Hindlimb muscle (tissue), 1 donor: ENCODE measurements at regions not wholly inside any gene's neighbourhood (a gene's known extent, or its start where the extent isn't known, plus 50 kb on each side); places are given as distances from the start of the nearest gene placed in this dataset.

ENCODE experiments used
- DNase-seq: peaks from one replicate; pipeline ENCODE4 v3.0.0-alpha.2; 2013

DNA sequence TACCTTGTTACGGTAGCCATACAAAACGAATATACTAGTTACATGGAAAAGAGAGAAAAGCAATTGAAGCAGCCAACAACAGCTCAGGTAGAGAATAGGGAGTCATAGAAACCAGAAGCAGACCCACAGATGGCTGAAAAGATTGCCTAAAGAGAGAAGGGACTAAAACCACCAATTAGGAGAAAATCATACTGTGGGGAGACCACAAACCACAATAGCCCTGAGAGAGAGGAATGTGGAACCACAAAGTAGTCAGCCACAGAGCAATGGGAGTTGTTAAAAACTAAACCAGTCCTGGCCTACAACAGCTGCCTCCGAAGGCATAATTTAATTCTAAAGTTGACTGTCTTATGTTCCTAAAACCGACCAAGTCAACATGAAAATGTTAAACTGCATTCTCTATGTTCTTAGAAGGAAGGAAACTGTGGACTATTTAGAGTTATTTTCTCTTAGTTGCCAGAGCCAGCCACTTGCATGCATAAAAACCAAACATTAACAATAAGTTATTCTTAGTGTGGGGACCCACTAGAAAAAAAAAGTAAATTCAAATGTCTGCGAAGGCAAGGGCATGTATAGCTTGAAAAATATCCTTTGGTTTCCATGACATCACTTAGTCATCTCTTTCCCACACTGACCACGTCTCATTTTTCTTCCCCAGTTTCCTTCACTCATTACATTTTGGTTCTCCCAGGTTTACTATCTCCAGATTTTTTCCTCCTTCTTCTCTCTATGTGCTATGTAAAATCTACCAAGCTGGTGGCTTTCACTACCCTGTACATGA lies 398.1 kb downstream of the NOVA1 start:
- no peak for DNase-seq

DNA sequence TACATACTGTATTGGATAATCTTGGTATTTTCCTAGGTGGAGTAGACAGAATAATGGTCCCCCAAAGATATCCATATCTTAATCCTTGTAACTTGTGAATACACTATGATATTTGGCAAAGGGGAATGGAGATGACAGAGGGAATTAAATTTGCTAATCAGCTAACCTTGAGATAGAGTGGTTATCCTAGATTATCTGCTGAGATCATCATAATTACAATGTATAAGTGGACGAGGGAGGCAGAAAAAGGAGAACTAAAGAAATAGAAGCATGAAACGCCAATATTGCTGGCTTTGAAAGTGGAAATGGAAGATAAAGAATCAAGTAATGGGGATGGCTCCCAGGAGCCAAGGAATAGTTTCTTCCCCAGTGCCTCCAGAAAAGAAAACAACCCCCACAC lies 398.7 kb downstream of the NOVA1 start:
- DNase-seq: no peak

DNA sequence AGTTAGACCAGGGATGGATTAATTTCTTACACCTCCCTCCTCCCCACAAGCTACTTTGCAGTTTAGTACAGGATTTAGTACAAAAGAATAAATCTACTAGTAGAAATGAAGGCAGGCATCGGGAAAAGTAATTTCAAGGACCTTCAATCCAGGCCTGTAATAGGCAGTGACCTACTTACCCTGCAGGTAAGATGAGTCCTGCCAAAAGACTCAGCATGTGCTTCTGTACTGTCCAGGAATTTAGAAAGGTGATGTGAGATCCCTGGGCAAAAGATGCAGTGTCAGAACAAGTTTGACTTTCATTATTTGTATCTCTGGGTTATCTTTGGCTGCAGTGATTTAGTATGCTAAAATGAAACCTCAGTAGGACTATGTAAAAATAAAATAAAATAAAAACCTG lies 403.0 kb downstream of the NOVA1 start:
- DNase-seq: no peak

DNA sequence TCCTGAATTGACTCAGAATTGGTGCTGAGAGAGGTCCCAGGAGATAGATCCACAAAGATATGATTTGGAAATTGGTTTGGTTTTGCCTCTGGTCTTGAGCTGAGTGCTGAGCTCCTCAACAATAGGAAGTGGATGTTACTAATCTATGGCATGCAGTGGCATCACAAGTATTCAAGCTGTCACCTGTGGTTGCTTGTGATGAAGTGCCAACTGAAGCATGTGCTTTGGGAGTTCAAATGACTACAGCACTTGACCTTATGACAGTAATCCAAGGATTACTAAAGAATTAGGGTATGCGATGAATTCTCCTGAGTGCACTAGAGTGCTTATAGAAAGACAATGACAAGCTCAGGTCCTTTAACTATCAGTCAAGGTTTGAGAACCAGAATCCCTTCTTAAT lies 406.2 kb downstream of the NOVA1 start:
- DNase-seq: no peak

DNA sequence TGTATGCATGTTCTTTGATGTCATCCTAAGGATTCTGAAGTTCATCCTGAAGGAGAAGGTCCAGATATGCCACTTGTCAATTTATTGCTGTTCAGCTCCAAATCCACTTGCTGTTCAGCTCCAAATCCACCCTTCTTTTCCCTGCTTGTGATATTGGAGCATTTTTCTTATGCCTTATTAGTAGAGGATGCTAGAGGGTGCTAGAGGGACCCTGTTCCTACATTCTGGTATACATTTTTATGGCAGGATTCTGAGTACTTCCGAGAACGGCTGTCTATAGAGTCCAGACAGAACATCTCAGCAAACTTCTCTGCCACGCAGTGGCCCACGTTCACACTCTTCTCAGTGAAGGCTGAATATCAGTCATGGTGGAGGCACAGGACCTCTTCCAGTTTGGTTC lies 406.7 kb downstream of the NOVA1 start:
- no peak for DNase-seq

DNA sequence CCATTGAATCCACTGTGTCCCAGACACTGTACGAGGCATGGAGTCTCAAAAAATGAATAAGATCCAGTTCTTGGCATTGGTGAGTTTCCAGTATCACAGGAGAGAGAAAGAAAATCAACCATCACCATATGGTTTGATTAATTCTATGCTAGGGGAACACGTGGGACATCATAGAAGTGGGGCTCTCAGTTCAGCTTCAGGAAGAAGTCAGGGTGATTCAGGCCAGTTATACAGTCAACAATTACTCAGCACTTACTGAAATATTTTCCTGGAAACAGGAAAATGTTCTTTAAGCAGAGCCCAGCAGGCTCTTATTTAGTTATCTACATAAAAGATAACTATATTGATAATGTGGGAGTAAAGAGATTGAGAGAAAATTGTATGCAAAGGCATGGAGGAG lies 407.2 kb downstream of the NOVA1 start:
- DNase-seq: no peak

DNA sequence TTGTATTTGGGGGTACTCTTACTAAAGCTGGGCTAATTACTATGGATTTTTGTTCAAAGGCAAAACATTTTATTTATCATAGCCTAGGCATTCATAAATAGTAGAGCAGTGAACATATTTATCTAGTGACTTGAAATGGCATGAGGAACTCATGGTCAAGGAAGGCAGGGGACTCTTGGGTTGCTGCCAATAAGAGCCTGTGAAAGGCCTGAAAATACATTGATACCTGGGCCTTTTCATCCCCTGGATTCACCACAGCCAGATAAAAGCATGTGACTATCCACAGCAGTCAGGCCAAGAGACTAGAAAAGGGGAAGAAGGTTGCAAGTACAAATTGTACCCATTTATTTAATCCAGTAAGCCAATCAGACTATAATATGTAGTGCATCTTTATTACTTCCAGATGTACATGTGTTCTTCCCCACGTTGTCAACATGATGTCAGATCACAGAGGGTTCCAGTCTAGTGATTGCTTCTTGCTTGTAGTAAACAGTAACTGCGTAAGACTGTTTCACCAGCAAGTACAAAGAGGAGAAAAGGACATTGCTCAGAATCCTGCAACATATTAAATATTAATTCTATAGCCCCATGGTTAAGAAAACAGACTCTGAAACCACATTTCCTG lies 409.7 kb downstream of the NOVA1 start:
- no peak for DNase-seq

DNA sequence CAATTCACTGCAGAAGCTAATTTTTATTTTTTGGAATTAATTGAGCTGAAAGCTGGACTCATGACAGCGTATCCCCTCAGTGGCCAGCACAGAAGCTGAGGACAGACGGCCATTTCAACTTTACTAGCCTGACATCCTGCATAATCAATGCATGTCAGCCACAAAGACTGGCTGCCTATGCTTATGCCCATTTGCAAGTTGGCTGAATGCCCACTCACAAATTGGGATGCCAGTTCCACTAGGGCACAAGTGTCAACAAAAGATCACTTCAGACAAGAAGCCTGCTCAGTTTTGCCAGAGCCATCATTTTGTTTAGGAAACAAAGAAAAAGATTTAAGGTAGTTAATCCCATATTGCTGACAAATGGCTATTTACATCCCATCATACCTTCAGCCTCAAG lies 417.6 kb downstream of the NOVA1 start:
- no peak for DNase-seq

DNA sequence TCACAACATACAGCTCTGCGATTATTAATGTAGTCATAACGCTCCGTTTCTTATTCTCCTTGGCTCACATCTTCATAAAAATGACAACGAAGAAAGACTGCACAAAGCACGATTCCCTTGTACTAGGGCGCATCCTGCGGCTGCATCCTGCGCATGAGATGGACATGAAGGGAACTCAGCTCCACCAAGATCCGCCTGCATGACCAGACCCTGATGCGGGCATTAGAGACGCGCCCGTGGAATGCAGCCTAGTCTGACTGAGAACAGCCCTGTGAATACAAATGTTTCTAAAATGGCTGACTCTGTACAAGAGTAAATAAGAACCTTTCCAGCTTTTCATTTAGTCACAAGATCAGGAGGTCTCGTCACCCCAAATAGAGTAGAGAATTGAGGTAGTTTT lies 422.2 kb downstream of the NOVA1 start:
- no peak for DNase-seq

DNA sequence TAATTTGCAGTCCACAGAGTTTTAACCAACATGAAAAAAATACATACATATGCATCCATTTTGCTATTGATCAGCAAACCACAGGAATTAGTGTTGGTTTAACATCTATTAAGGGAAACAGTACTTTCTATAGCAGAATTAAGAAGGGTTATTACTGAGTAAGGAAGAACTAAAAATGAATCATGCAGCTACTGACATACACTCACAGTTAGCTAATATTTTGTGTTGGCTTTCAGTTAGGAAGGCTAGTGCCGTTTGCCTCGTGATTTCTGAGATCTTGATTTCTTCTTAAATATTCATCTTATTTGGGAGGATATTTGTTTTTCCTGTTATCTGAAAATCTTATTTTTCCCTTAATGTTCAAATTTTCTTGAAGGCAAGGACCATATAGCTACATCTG lies 423.4 kb downstream of the NOVA1 start:
- DNase-seq: no peak

DNA sequence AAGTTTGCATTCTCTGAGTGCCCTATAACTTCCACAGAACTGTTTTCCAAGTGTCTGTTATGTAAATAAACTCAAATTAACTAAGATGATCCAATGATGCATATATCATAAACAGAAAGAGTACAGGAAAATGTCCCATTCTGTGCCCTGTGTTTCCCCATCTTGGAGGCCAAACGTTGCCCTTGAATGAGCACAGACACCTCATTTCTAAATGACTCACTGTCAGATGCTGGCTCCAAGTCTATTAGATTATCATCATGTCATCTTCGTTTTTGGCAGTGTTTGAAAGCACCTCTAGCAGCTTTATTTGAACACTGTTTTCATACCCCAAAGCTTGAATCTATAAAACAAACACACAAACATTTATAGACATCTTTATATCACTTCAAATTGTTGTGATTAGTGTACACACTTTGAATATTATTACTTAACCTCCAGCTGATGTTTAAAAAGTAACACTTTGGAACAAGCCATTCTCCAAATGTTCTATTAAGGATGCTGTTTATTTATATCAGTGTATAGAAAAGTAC lies 424.2 kb downstream of the NOVA1 start:
- no peak for DNase-seq

DNA sequence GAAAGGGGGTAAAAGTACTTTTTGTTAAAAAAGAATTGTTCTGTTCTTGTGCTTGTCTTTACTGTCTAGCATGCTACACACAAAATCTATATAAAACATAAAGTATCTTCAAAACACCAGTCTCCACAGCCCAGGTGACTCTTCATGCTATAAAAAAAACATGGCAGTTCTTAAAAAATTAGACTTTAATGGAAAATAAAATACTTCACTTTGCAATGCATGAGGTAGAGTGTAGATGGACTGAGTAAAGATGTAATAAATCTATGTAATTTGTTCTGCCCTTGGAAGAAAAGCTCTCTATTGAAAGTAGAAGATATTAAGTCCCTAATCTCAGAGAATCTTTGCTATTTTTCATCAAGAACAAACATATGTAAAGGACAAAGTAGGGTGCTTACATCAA lies 425.4 kb downstream of the NOVA1 start:
- no peak for DNase-seq

DNA sequence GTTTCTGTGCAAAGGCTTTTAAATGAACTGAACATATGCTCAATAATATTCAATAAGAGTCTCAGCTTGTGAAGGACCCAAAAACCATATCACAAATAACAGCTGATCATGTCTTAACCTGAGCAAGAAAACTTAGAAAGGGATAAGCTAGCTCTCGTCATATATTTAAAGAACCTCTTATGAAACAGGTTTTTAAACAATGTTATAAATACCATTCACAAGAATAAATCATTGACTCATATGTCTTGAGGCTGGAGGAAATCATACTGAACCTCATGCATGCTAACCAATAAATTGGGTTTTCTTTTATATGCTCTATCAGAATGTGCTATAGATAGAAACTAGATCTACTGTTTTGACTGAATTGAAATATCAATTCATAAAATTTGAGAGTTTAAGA lies 426.9 kb downstream of the NOVA1 start:
- DNase-seq: no peak

DNA sequence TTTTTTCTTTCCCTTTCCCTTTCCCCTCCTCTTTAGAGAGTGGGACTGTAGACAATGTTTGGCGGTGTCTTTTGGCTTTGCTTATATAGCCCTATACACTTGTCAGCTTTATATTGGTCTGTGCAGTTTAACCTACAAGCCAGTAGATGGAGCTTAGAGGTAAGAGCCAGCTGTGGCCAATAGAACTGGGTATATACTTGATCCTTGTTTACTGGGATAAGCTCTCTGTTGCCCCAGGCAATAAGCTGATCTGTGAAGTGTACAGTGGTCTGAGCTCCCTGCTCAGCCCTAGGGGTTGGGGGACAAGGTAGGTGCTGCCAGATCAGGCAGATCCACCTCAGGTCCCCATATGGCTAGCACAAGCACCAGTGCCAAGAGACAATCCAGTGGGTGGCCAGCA lies 434.1 kb downstream of the NOVA1 start:
- no peak for DNase-seq

DNA sequence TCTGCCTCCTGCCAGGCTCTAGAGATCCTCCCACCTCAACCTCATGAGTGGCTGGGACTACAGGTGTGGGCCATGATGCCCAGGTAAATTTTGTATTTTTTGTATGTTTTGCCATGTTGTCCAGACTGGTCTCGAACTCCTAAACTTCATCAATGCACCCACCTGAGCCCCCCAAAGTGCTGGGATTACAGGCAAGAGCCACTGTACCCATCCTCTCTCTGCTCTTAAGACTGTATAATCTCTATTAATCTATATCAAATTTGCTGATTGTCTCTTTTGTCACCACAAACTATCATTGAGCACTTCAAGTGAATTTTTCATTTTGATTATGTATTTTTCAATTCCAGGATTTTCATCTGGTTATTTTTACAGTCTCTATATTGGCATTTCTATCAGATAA lies 440.3 kb downstream of the NOVA1 start:
- no peak for DNase-seq

DNA sequence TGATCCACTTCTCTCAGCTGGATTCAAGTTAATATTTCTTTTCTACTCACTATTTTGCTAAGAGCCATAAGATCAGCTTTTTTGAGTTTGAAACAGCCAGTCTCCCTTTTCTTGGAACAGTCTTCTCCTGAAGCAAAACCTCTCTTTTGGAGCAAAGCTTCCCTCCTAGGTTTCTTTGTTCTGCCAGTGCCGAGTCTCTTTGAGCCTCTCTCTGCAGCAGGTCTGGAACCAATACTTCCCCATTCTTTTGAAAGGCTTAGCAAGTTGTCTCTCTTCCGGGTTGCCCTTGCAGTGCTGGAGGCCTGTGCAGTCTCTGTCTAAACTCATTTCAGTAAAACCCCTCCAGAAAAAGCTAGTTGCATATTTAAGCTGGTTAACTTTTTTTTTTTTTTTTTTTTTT lies 454.8 kb downstream of the NOVA1 start:
- DNase-seq: no peak

DNA sequence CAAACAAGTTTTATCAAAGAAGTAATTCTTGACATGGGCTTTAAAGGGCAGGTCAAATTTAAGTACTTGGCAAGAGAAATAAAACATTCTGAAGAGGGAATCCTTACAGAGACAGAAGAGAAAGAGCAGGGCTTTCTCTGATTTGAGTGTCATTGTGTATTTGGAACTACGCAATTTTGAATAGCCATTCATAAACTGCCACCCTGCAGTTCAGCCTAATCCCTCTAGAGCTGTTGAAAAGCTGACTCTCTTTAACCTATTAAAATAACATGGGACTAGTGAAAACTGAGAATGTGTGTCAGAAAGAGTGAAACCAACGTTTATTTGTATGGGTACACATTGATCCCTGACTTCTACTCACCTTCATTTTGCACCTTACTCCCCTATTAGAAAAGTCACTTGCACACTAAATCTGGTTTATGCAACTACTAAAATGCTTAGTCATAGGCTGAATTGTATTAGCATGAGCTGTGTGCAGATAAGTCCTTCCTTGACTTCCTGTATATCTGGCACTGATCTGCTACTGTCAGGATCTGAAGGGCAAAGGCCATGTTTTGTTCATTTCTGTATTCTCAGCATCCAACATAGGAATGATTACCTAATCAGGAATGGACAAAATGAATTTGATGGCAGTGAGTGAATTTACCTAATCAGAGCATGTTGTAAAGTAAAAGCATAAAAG lies 458.9 kb downstream of the NOVA1 start:
- DNase-seq: no peak

DNA sequence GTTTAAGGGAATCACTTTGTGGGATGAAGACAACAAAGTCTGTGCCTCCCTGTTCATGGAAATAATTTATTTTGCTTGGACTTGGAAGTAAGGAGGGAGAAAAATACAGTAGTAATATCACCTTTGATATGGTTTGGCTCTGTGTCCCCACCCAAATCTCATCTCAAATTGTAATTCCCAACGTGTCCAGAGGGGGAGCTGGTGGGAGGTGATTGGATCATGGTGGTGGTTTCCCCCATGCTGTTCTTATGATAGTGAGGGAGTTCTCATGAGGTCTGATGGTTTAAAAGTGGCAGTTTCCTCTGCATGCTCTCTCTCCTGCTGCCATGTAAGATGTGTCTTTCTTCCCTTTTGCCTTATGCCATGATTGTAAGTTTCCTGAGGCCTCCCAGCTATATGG lies 460.7 kb downstream of the NOVA1 start:
- no peak for DNase-seq

DNA sequence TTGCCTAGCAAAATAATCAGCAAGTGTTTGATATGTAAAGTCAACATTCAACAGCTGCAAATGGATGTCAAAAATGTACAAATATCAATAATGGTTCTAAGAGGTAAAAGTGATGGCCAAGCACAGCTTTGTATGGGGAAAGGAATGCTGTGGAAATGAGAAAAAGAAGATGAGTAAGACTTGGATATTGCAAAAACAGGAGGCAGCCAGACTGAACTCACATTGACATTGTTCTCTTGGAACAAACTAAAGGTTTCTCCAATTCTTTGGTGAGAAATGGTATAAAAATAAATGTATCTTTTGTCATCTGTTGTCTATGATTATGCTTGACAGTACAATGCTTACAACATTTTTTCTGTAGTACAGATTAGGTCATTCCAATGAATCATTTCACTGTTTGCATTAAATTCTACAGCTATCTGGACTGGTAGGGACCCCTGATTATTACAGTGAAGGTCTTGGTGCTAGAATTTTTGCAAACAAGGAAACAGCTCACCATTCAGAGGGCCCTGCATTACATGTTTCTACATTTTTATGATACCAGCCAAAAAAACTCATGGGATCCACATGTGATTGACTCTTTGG lies 465.7 kb downstream of the NOVA1 start:
- DNase-seq: no peak

DNA sequence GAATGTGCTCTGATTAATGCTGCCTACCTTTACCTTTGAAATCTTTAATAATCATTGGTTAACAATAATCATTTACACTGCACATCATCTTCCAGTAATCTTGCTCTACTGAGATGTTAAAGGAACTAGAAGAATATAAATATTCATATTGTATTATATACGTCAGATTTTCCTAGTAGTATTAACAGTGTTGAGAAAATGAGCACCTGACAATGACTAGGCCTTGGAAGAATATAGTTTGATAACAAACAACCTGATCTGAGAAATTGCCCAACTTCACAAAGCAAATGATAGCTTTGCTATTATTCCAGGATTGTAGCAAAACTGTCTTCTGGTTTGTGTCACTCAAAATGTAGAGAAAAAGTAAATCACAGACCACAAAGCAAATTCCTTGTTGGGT lies 467.1 kb downstream of the NOVA1 start:
- DNase-seq: no peak

DNA sequence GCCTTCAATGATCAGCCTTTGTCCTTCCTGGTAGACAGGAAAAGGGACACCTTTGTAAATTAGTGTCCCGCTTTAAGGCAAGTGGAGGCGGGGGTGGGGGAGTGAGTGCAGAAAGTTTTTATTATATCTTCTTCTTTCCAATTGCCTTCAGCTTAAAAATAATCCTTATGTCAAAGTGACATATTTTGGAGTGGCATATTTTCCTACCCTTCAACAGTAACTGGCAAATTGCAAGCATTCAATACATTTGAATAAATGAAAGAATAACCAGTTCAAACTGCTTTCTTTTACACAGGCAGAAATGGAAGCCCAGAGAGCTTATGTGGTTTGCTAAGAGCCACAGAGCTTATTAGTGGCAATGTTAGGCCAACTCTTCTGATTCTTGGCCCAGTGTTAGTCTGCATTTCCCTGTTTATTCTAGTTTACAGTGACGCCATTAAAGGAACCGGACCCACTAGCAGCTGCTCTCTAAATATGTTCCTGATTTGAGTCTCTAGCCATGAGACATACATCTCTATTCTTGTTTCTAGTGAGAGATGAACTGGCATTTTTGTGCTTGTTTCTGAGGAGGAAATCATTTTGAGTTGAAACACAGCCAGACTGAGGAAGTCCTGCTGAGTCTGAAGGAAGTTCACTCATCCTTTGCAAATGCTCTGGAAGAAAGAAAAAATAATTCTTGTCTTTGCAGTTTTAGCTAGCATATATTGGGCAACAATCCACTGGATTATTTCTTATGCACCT lies 468.7 kb downstream of the NOVA1 start:
- DNase-seq: peak; percentile 34

DNA sequence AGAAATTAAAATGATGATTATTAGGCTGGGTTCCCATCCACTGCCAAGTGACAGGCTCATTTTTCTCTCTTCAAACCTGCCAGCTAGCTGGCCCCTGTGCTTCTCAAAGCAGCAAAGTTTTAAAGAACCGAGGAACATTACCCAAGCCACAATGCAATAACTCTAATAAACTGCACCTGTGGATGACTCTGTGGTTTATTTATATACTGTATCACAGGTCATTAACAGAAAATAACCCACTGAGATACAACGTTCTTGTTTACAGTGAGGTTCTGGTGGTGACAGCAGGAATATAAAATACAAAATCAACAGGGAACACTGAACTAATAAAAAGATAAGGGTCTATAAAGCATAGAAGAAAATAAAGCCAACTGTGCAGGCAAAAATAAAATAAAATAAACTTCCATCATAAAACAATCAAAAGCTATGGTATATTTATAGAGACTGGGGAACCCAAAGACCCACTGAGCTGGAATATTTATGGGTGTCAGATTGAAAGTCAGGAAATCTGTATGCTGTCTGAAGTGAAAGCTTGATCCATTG lies 472.9 kb downstream of the NOVA1 start:
- no peak for DNase-seq
